GM21360 (cell line): ENCODE measurements at regions not wholly inside any gene's neighbourhood (a gene's known extent, or its start where the extent isn't known, plus 50 kb on each side); places are given as distances from the start of the nearest gene placed in this dataset.
"Not testable (repeated sequence)": the region's sequence is repeated elsewhere in the genome, so short reads cannot be mapped to it uniquely, and the experiment has no call there.

ENCODE experiments used
- ATAC-seq: cut with Tn5 transposase; IDR thresholded peaks from one replicate; pipeline ENCODE4 v1.9.1; 2021; ENCODE audit warnings: mild to moderate bottlenecking, moderate library complexity; ENCODE audit not compliant: unreplicated experiment

- no peak for ATAC-seq
Observed at GRCh38 chr10:81386817-81387216, 488.2 kb upstream of the NRG3 start.

- ATAC-seq = no peak
Observed at GRCh38 chr10:81403451-81403850, 471.5 kb upstream of the NRG3 start.

GRCh38 chr10:81405399-81405798 is 469.6 kb upstream of the NRG3 start:
- no peak for ATAC-seq

GRCh38 chr10:81414038-81414437 is 461.0 kb upstream of the NRG3 start:
- no peak for ATAC-seq

GRCh38 chr10:81426722-81427121 is 448.3 kb upstream of the NRG3 start:
- ATAC-seq = no peak

GRCh38 chr10:81428456-81429134 is 446.4 kb upstream of the NRG3 start:
- ATAC-seq = no peak

- ATAC-seq = no peak
Observed at GRCh38 chr10:81439445-81439844, 435.5 kb upstream of the NRG3 start.

- ATAC-seq = not testable (repeated sequence)
Observed at GRCh38 chr10:81441624-81442023, 433.4 kb upstream of the NRG3 start.

GRCh38 chr10:81444242-81444929 is 430.6 kb upstream of the NRG3 start:
- no peak for ATAC-seq

- ATAC-seq = no peak
Observed at GRCh38 chr10:81450651-81451050, 424.3 kb upstream of the NRG3 start.

- no peak for ATAC-seq
Observed at GRCh38 chr10:81472927-81473470, 402.0 kb upstream of the NRG3 start.

- ATAC-seq = no peak
Observed at GRCh38 chr10:81473755-81474154, 401.2 kb upstream of the NRG3 start.

- ATAC-seq = no peak
Observed at GRCh38 chr10:81479316-81479715, 395.7 kb upstream of the NRG3 start.

- ATAC-seq = no peak
Observed at GRCh38 chr10:81496626-81497025, 378.4 kb upstream of the NRG3 start.

- no peak for ATAC-seq
Observed at GRCh38 chr10:81498011-81498551, 376.9 kb upstream of the NRG3 start.

GRCh38 chr10:81502677-81503359 is 372.2 kb upstream of the NRG3 start:
- ATAC-seq = no peak

GRCh38 chr10:81505777-81506176 is 369.2 kb upstream of the NRG3 start:
- not testable (repeated sequence) for ATAC-seq

GRCh38 chr10:81514811-81515210 is 360.2 kb upstream of the NRG3 start:
- no peak for ATAC-seq

- ATAC-seq = no peak
Observed at GRCh38 chr10:81520688-81521087, 354.3 kb upstream of the NRG3 start.

GRCh38 chr10:81524467-81524866 is 350.5 kb upstream of the NRG3 start:
- no peak for ATAC-seq

- no peak for ATAC-seq
Observed at GRCh38 chr10:81532403-81532802, 342.6 kb upstream of the NRG3 start.
